Pancreas (tissue), 10 donors: ENCODE measurements at regions not wholly inside any gene's neighbourhood (a gene's known extent, or its start where the extent isn't known, plus 50 kb on each side); places are given as distances from the start of the nearest gene placed in this dataset.

Experiments used
- ATAC-seq, 4 donors: fragments of 200-7000 bp; cut with Tn5 transposase; one replicate each; pipeline versions ENCODE4 v1.8.0 to v1.9.1; 2020; ENCODE audit warnings: mild to moderate bottlenecking in 4 of 4, moderate library complexity in 4 of 4
- DNase-seq, 6 donors: peaks; one replicate each; pipeline ENCODE4 v3.0.0-alpha.2; 2020
- FAIRE-seq: peaks from 2 replicates; lab custom pipeline; 2012; peaks lifted over from hg19 to GRCh38; lab: Jason Lieb, UNC
- H3K27ac ChIP-seq, 4 donors: fragments of 200-600 bp; sonication (generic); 1 replicate in 3 of 4; 2 replicates in 1 of 4; pipeline versions ENCODE4 v1.5.0 to v1.8.0; 2020
- H3K27me3 ChIP-seq, 4 donors: fragments of 200-600 bp; one replicate each; pipeline ENCODE4 v1.8.0; 2021
- H3K36me3 ChIP-seq, 3 donors: fragments of 200-600 bp; sonication (generic) in 1 of 3; one replicate each; pipeline versions ENCODE4 v1.5.0 to v1.8.0; 2020 to 2021
- H3K4me1 ChIP-seq, 3 donors: fragments of 200-600 bp; one replicate each; pipeline ENCODE4 v1.8.0; 2021
- H3K4me3 ChIP-seq, 4 donors: fragments of 200-600 bp; sonication (generic) in 2 of 4; one replicate each; pipeline versions ENCODE4 v1.5.0 to v1.8.0; 2020 to 2021
- H3K9me3 ChIP-seq, 4 donors: fragments of 200-600 bp; one replicate each; pipeline ENCODE4 v1.8.0; 2021
- CTCF ChIP-seq, 4 donors: fragments of 200-600 bp; sonication (generic) in 3 of 4; IDR thresholded peaks; one replicate each; pipeline versions ENCODE4 v1.5.0 to v1.8.0; 2021; ENCODE audit warnings: antibody characterized with exemption in 4 of 4
- WGBS, 2 donors: extraction: QIAGEN DNeasy Blood & Tissue Kit; methylation state at CpG; one replicate each; pipeline ENCODE4 v1.1.7; 2013; 5-methylcytosine and 5-hydroxymethylcytosine counted together
- intact Hi-C, 3 donors: fragments of 100-400 bp; cut with DNase I; formaldehyde crosslinking; loops; one replicate each; pipeline versions ENCODE4 v1.11.1 to v1.14.2; 2022
- donor health status: healthy with polysubstance abuse.
- donor health status: DM: no; HTN: no; CAD: no; lungs with moderate emphysema.
- donor health status: DM: no; HTN: no; CAD: no.
- donor health status: control.
- donor health status: control.
- donor health status: Bipolar disorder and iron deficiency.
- donor health status: DM: yes; HTN: yes; CAD: no.
- donor health status: DM: no; HTN: no; CAD: no.
- donor health status: DM: no; HTN: no; CAD: no.
- donor health status: DM: yes; HTN: yes; CAD: no.

GRCh38 chr3:5948084-5948483, 760.6 kb downstream of the EDEM1 start:
- H3K4me3 ChIP-seq, result no peak overlapping the region
- 95 to 100% methylated on average over 1 of the region's 1 CpG for WGBS, 2 donors
- no peaks in the 10 kb centered on the region for H3K9me3 ChIP-seq
- no peak for ATAC-seq
- no peak overlapping the region for H3K27ac ChIP-seq
- no peak for TF ChIP-seq CTCF (IDR thresholded peaks at IDR 0.05)
- no peak for FAIRE-seq
- intact Hi-C loops, result no loop called here
- H3K27me3 ChIP-seq, result no peaks in the 10 kb centered on the region
- H3K4me1 ChIP-seq, result no peaks in the 10 kb centered on the region
- DNase-seq, result no peak
- H3K36me3 ChIP-seq, result no peaks in the 10 kb centered on the region

- DNase-seq, result no peak
- no peak for TF ChIP-seq CTCF (IDR thresholded peaks at IDR 0.05)
- no peaks in the 10 kb centered on the region for H3K27me3 ChIP-seq
- no peaks in the 10 kb centered on the region for H3K9me3 ChIP-seq
- no peak for ATAC-seq
- no peaks in the 10 kb centered on the region for H3K4me1 ChIP-seq
- H3K36me3 ChIP-seq, result no peaks in the 10 kb centered on the region
- no peak overlapping the region for H3K4me3 ChIP-seq
- 78 to 90% methylated on average over 3 of the region's 3 CpGs for WGBS, 2 donors
- no peak for FAIRE-seq
- intact Hi-C loops, result no loop called here
- no peak overlapping the region for H3K27ac ChIP-seq
Measured at GRCh38 chr3:5951026-5951425, 763.5 kb downstream of the EDEM1 start.

- H3K27ac ChIP-seq, result no peak overlapping the region
- FAIRE-seq (no peak), ATAC-seq (peak in 2 of 4 donors; percentile 21 to 27), DNase-seq (no peak)
- intact Hi-C loops, result no loop called here
- no peaks in the 10 kb centered on the region for H3K27me3 ChIP-seq
- H3K4me1 ChIP-seq, result no peaks in the 10 kb centered on the region
- H3K36me3 ChIP-seq, result no peaks in the 10 kb centered on the region
- WGBS, 2 donors, result 76 to 79% methylated on average over 5 of the region's 5 CpGs
- no peaks in the 10 kb centered on the region for H3K9me3 ChIP-seq
- TF ChIP-seq CTCF (IDR thresholded peaks at IDR 0.05), result no peak
- no peak overlapping the region for H3K4me3 ChIP-seq
Measured at GRCh38 chr3:5972586-5972985, 785.1 kb downstream of the EDEM1 start.

- Histone ChIP-seq H3K36me3 (no peaks in the 10 kb centered on the region), H3K27me3 (no peaks in the 10 kb centered on the region), H3K4me1 (no peaks in the 10 kb centered on the region), H3K4me3 (no peak overlapping the region), H3K9me3 (no peaks in the 10 kb centered on the region), H3K27ac (no peak overlapping the region)
- no peak for TF ChIP-seq CTCF (IDR thresholded peaks at IDR 0.05)
- DNase-seq (no peak), ATAC-seq (peak in 2 of 4 donors; percentile 22 to 54), FAIRE-seq (no peak)
- intact Hi-C loops, result no loop called here
- 79 to 90% methylated on average over 3 of the region's 3 CpGs for WGBS, 2 donors
Measured at GRCh38 chr3:5974630-5975322, 787.3 kb downstream of the EDEM1 start.

GRCh38 chr3:5977331-5977730, 789.8 kb downstream of the EDEM1 start:
- Histone ChIP-seq H3K27ac (no peak overlapping the region), H3K4me1 (no peaks in the 10 kb centered on the region), H3K4me3 (no peak overlapping the region), H3K9me3 (no peaks in the 10 kb centered on the region), H3K27me3 (no peaks in the 10 kb centered on the region), H3K36me3 (no peaks in the 10 kb centered on the region)
- no peak for DNase-seq
- intact Hi-C loops, result no loop called here
- ATAC-seq, result no peak
- no peak for FAIRE-seq
- TF ChIP-seq CTCF (IDR thresholded peaks at IDR 0.05), result no peak
- WGBS, 2 donors, result 89 to 91% methylated on average over 8 of the region's 8 CpGs
